Upper lobe of left lung (tissue), 4 donors: ENCODE measurements at regions not wholly inside any gene's neighbourhood (a gene's known extent, or its start where the extent isn't known, plus 50 kb on each side); places are given as distances from the start of the nearest gene placed in this dataset.

ENCODE experiments used
- CTCF ChIP-seq, 6 experiments: fragments of 450-650 bp in 4 of 6; fragments of 200-600 bp in 2 of 6; sonication (generic) in 2 of 6; IDR thresholded peaks; one replicate each; pipeline ENCODE4 v1.5.1; 2016 to 2019; ENCODE audit warnings: antibody characterized with exemption in 6 of 6
- EP300 ChIP-seq, 4 donors: sonication (generic); formaldehyde crosslinking; IDR thresholded peaks; one replicate each; pipeline ENCODE4 v1.5.1; 2017; ENCODE audit warnings: antibody characterized with exemption in 4 of 4, control low read depth in 2 of 4
- POLR2A ChIP-seq, 4 donors: fragments of 450-650 bp; IDR thresholded peaks; one replicate each; pipeline ENCODE4 v1.5.1; 2016 to 2017; ENCODE audit warnings: antibody characterized with exemption in 4 of 4, mild to moderate bottlenecking in 2 of 4

GRCh38 chr9:135275571-135276289 lies 188.3 kb downstream of the OLFM1 start:
- TF ChIP-seq CTCF (IDR thresholded peaks at IDR 0.05) (peak in 1 of 6 experiments; percentile 34), POLR2A (IDR thresholded peaks at IDR 0.05) (no peak), EP300 (IDR thresholded peaks at IDR 0.05) (no peak)
